ENCODE measurements at regions not wholly inside any gene's neighbourhood (a gene's known extent, or its start where the extent isn't known, plus 50 kb on each side); places are given as distances from the start of the nearest gene placed in this dataset.
"Not testable (repeated sequence)": the region's sequence is repeated elsewhere in the genome, so short reads cannot be mapped to it uniquely, and the experiment has no call there.

- not testable (repeated sequence) for DNase-seq (ENCODE audit: low spot score)
Measured at GRCh38 chr15:77896147-77897112, 181.1 kb downstream of the TBC1D2B start.

GRCh38 chr15:77895742-77896141 is 181.8 kb downstream of the TBC1D2B start:
- DNase-seq (ENCODE audit: low spot score), result no peak

GRCh38 chr15:77895145-77895544 is 182.4 kb downstream of the TBC1D2B start:
- DNase-seq (ENCODE audit: low spot score), result not testable (repeated sequence)

- not testable (repeated sequence) for DNase-seq (ENCODE audit: low spot score)
Measured at GRCh38 chr15:77893671-77894640, 183.6 kb downstream of the TBC1D2B start.

GRCh38 chr15:77893246-77893645 is 184.3 kb downstream of the TBC1D2B start:
- not testable (repeated sequence) for DNase-seq (ENCODE audit: low spot score)

- no peak for DNase-seq (ENCODE audit: low spot score)
Measured at GRCh38 chr15:77892335-77892734, 185.2 kb downstream of the TBC1D2B start.

GRCh38 chr15:77891862-77892261 is 185.6 kb downstream of the TBC1D2B start:
- not testable (repeated sequence) for DNase-seq (ENCODE audit: low spot score)

GRCh38 chr15:77890911-77891801 is 186.4 kb downstream of the TBC1D2B start:
- DNase-seq (ENCODE audit: low spot score), result not testable (repeated sequence)

GRCh38 chr15:77889828-77890725 is 187.4 kb downstream of the TBC1D2B start:
- not testable (repeated sequence) for DNase-seq (ENCODE audit: low spot score)

GRCh38 chr15:77889009-77889806 is 188.3 kb downstream of the TBC1D2B start:
- DNase-seq (ENCODE audit: low spot score), result no peak

GRCh38 chr15:77887563-77888429 is 189.7 kb downstream of the TBC1D2B start:
- DNase-seq (ENCODE audit: low spot score), result not testable (repeated sequence)

- no peak for DNase-seq (ENCODE audit: low spot score)
Measured at GRCh38 chr15:77886805-77887448, 190.6 kb downstream of the TBC1D2B start.

- not testable (repeated sequence) for DNase-seq (ENCODE audit: low spot score)
Measured at GRCh38 chr15:77885877-77886500, 191.5 kb downstream of the TBC1D2B start.

- DNase-seq (ENCODE audit: low spot score), result not testable (repeated sequence)
Measured at GRCh38 chr15:77883012-77883411, 194.5 kb downstream of the TBC1D2B start.

- DNase-seq (ENCODE audit: low spot score), result no peak
Measured at GRCh38 chr15:77881950-77882349, 195.6 kb downstream of the TBC1D2B start.

GRCh38 chr15:77881535-77881934 is 196.0 kb downstream of the TBC1D2B start:
- DNase-seq (ENCODE audit: low spot score), result not testable (repeated sequence)

GRCh38 chr15:77879466-77879865 is 198.0 kb downstream of the TBC1D2B start:
- not testable (repeated sequence) for DNase-seq (ENCODE audit: low spot score)
